ENCODE measurements at regions not wholly inside any gene's neighbourhood (a gene's known extent, or its start where the extent isn't known, plus 50 kb on each side); places are given as distances from the start of the nearest gene placed in this dataset.

DNA sequence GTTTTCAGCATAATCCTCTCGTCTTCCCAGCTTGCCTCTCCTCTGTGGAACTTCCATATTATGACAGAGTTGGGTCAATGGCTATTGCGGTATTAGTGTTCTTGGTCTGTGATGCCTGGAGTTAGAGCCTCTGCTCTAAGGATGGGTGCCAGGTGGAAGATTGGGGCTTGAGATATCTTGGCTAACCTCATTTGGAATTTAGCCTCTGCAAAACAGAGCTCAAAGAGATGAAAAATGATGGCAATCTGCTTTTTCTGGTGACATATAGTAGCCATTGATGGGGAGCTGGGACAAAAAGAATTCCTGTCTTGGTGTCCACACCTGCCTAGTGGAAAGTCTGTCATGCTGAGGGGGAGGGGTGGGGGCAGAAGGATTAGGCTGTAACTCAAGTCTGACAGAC lies 152.1 kb downstream of the RPL10L start:
- Mint-ChIP-seq H3K4me3 (no peak overlapping the region), H3K4me1 (no peaks in the 10 kb centered on the region), H3K27me3 (no peaks in the 10 kb centered on the region), H3K36me3 (ENCODE audit: low read depth) (no peaks in the 10 kb centered on the region), H3K9me3 (ENCODE audit: low read depth) (peaks cover 4% of the 10 kb centered on the region), H3K27ac (no peak overlapping the region)
- intact Hi-C loops (cut with DNase I, micrococcal nuclease): no loop called here
- POLR2A ChIA-PET: no interaction called here
- DNase-seq (no peak), ATAC-seq (no peak)
- CTCF ChIA-PET: no interaction called here

DNA sequence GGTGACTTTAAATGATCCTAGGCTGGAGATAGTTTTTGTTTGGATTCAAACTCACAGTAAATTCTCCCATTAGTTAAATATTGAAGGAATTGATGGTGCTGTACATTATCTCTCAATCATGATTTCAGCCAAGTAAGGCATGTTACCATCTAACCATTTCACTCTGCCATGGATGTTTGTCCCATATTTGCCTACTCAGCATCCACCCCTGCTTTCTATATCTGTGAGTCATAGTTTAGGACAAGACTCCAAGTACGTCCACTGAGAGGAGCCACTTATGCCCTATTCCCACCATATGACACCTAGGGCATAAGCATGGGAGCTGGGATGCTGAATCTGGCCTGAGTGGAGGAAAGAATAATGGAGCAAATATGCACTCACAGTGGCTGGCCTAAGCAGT lies 155.2 kb downstream of the RPL10L start:
- H3K27me3 Mint-ChIP-seq: no peaks in the 10 kb centered on the region
- no peak overlapping the region for H3K27ac Mint-ChIP-seq
- intact Hi-C loops (cut with DNase I, micrococcal nuclease): no loop called here

DNA sequence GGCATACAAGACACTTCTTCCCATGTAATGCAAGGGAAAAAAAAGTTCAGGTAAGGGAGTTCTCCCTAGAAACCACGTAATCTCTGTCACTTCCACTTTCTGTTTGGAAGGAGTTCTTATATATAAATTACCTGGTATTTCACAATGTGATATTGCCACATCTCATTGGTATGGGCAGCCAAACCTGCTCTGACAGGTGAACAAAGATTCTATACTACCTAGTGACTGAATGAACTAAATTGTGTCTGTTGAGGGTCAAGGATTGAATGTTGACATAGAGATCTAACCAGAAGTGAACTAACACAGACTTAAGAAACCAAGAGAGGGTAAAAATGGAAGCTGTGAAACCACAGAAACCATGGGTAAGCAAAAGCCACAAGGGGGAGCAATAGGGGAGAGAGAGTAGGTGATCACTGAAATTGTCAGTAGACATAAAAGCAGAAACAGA lies 161.3 kb downstream of the RPL10L start:
- Mint-ChIP-seq H3K4me1 (no peaks in the 10 kb centered on the region), H3K36me3 (ENCODE audit: low read depth) (no peaks in the 10 kb centered on the region), H3K27ac (no peak overlapping the region), H3K4me3 (no peak overlapping the region), H3K9me3 (ENCODE audit: low read depth) (peaks cover 12% of the 10 kb centered on the region), H3K27me3 (no peaks in the 10 kb centered on the region)
- POLR2A ChIA-PET: no interaction called here
- DNase-seq (peak; percentile 4), ATAC-seq (no peak)
- CTCF ChIA-PET: no interaction called here
- intact Hi-C loops (cut with DNase I, micrococcal nuclease): no loop called here

More for the DNA sequence above, 155.2 kb downstream of the RPL10L start:
- ATAC-seq (no peak), DNase-seq (no peak)
- Mint-ChIP-seq H3K36me3 (ENCODE audit: low read depth) (no peaks in the 10 kb centered on the region), H3K4me3 (no peak overlapping the region), H3K4me1 (no peaks in the 10 kb centered on the region), H3K9me3 (ENCODE audit: low read depth) (peaks cover 6% of the 10 kb centered on the region)
- ChIA-PET POLR2A (no interaction called here), CTCF (no interaction called here)

DNA sequence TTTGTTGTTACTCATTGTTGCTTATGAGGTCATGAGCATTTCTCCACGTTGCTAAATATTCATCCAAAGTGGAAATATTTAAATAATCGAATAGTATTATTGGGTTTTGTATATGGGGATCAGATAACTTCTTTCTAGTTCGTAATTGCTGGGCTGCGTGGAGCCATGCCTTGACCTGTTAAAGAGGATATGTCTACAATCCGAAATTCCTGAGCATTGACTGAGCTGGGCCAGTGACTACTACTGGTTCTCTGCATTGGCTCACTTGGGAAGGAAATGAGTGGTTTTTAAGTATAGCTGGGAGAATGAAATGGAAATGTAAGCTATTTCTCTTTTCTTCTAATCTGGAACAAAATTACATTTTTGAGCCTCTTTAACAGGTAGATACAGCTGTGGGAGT lies 163.2 kb downstream of the RPL10L start:
- ATAC-seq (no peak), DNase-seq (no peak)
- intact Hi-C loops (cut with DNase I, micrococcal nuclease): no loop called here
- ChIA-PET POLR2A (no interaction called here), CTCF (no interaction called here)
- Mint-ChIP-seq H3K27me3 (no peaks in the 10 kb centered on the region), H3K4me1 (no peaks in the 10 kb centered on the region), H3K9me3 (ENCODE audit: low read depth) (peaks cover 11% of the 10 kb centered on the region), H3K4me3 (no peak overlapping the region), H3K36me3 (ENCODE audit: low read depth) (no peaks in the 10 kb centered on the region), H3K27ac (no peak overlapping the region)

DNA sequence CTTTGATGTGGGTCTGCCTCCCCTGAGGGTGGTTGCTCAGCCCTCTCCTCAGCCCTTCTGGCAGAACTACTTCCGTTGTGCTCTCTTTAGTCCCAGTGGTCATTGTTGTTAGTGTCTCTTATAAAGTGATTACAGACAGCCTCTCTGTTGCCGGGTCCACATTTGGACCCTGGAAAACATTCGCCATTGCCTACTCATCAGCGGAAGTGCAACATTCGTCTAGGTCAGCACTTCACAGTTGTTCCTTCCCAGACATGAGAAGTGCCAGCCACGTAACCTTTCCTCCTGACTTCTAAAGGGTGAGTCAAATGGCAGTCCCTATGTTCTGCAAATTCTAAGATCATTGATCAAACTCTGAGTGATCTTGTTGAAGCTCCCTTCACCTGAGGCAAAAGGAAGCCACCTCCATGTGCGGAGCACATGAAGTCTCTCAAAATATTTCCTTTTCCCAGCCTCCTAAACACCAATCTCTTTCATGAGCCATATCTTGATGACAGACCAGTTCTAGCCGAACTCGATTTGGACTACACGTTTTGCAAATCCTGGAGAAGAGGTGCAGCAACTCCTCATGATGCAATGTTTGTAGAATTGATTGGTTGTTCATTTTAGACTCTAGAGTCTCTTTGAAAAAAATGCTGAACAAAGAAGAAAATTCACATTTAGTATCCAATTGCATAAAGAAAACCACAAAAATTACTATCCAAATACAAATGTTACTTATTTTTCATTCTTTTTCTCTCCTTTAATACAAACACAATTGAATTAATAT lies 163.8 kb downstream of the RPL10L start:
- H3K9me3 Mint-ChIP-seq (ENCODE audit: low read depth): peaks cover 10% of the 10 kb centered on the region

DNA sequence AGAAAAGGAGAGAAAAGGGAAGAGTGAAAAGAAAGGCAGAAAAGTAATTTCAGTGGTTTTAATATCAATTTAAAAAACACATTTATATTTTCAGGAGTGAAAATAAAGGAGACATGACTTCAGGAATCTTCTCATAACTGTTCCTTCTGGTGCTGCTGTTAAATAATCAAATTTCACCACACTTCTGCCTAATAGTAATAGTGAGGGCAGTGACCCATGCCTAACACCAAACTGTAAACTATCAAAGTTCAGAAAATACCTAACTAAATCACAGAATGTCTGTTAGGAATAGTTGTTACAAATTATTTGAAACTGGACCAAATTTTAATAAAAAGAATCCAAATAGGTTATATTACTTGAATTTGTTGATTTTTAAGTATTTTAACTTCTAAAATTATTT lies 169.4 kb downstream of the RPL10L start:
- no peak for DNase-seq
- intact Hi-C loops (cut with DNase I, micrococcal nuclease): no loop called here
- POLR2A ChIA-PET: no interaction called here
- Mint-ChIP-seq H3K27me3 (no peaks in the 10 kb centered on the region), H3K9me3 (ENCODE audit: low read depth) (peaks cover 9% of the 10 kb centered on the region), H3K36me3 (ENCODE audit: low read depth) (no peaks in the 10 kb centered on the region), H3K27ac (no peak overlapping the region), H3K4me1 (no peaks in the 10 kb centered on the region), H3K4me3 (no peak overlapping the region)
- ATAC-seq: no peak
- CTCF ChIA-PET: no interaction called here

More for the DNA sequence above, 163.8 kb downstream of the RPL10L start:
- no peaks in the 10 kb centered on the region for H3K27me3 Mint-ChIP-seq
- ChIA-PET CTCF (no interaction called here), POLR2A (no interaction called here)
- ATAC-seq: no peak
- H3K27ac Mint-ChIP-seq: no peak overlapping the region
- DNase-seq: no peak
- no peaks in the 10 kb centered on the region for H3K36me3 Mint-ChIP-seq (ENCODE audit: low read depth)
- intact Hi-C loops (cut with DNase I, micrococcal nuclease): no loop called here
- no peak overlapping the region for H3K4me3 Mint-ChIP-seq
- H3K4me1 Mint-ChIP-seq: no peaks in the 10 kb centered on the region

DNA sequence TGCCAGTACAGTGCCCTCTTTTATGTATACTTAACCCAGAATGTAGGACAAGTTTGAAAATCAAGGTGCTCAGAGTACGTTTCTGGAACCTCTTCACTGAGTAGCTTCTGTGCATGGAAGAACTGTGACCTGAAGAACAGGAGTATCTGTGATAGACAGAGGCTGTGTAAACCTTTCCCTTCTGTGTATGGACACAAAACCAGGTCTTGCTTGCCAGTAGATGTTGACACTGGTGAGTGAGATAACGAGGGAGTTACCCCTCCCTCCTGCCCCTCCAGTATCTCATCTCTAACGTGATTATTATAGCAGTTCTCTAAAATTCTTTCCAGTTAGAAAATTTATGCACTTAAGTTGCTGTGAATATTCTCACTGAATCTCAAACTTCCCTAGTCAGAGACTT lies 170.8 kb downstream of the RPL10L start:
- no peak overlapping the region for H3K27ac Mint-ChIP-seq
- intact Hi-C loops (cut with DNase I, micrococcal nuclease): no loop called here
- ATAC-seq (no peak), DNase-seq (no peak)
- ChIA-PET POLR2A (no interaction called here), CTCF (no interaction called here)
- H3K9me3 Mint-ChIP-seq (ENCODE audit: low read depth): peaks cover 7% of the 10 kb centered on the region
- H3K27me3 Mint-ChIP-seq: no peaks in the 10 kb centered on the region
- no peaks in the 10 kb centered on the region for H3K36me3 Mint-ChIP-seq (ENCODE audit: low read depth)
- H3K4me3 Mint-ChIP-seq: no peak overlapping the region
- no peaks in the 10 kb centered on the region for H3K4me1 Mint-ChIP-seq

DNA sequence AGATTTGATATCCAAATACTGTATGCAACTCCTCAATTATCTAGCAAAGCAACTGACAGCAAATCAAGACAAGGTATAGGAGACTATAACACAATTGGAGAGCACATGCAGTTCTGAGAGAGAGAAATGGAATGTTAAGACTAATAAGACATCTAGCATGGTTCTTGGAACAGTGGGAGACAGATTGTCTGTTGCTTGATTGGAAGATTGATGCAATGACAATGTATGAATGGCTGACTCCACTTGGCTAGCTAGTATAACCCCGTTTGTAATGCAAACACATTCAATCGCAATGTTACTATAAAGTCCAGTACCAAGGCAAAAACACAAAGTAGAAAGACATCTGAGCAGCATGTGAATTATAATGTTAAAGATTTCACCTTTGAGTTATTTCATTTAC lies 179.3 kb downstream of the RPL10L start:
- intact Hi-C loops (cut with DNase I, micrococcal nuclease): no loop called here
- ChIA-PET CTCF (no interaction called here), POLR2A (no interaction called here)
- H3K4me1 Mint-ChIP-seq: no peaks in the 10 kb centered on the region
- no peak overlapping the region for H3K4me3 Mint-ChIP-seq
- no peak overlapping the region for H3K27ac Mint-ChIP-seq
- H3K9me3 Mint-ChIP-seq (ENCODE audit: low read depth): peaks cover 7% of the 10 kb centered on the region
- no peaks in the 10 kb centered on the region for H3K27me3 Mint-ChIP-seq
- H3K36me3 Mint-ChIP-seq (ENCODE audit: low read depth): no peaks in the 10 kb centered on the region
- DNase-seq: no peak
- no peak for ATAC-seq

DNA sequence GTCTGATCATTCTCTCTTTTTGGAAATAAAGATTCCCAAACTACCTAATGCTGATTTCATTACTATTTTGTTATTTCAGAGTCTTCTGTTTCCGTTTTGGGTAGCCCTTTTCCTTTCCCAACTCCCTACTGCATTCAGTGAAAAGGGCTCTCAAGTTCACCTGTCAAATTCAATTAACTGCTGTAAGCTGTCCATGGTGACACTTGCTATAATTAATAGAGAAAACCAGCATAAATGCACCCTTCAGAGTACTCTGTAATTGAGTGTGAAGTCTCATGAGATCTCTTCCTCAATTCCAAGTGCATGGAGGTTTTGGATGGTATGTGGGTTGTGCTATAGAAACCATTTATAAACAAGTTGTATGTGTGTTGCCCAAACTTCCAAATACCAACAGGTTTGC lies 187.2 kb downstream of the RPL10L start:
- Mint-ChIP-seq H3K36me3 (ENCODE audit: low read depth) (no peaks in the 10 kb centered on the region), H3K4me1 (no peaks in the 10 kb centered on the region), H3K4me3 (no peak overlapping the region), H3K27me3 (no peaks in the 10 kb centered on the region), H3K9me3 (ENCODE audit: low read depth) (peaks cover 8% of the 10 kb centered on the region), H3K27ac (no peak overlapping the region)
- ATAC-seq (no peak), DNase-seq (no peak)
- ChIA-PET POLR2A (no interaction called here), CTCF (no interaction called here)
- intact Hi-C loops (cut with DNase I, micrococcal nuclease): no loop called here

DNA sequence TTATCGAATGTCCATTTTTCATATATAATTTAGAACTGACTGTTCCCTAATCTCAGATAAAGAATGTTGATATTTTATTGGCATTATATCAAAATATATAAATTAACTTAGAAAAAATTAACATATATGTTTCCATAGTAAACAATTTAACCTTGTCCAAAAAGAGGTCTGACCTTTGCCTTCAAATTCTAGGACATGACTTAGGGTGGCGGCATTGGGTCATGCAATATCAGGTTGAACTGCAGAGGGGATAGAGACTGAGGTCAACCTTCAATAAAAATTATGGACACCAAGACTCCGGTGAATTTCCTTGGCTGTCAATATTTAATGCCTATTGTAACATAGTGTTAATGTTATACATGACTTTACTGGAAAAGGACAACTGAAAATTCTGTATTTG lies 199.8 kb downstream of the RPL10L start:
- Mint-ChIP-seq H3K9me3 (ENCODE audit: low read depth) (no peaks in the 10 kb centered on the region), H3K4me1 (no peaks in the 10 kb centered on the region), H3K27me3 (no peaks in the 10 kb centered on the region), H3K36me3 (ENCODE audit: low read depth) (no peaks in the 10 kb centered on the region), H3K4me3 (no peak overlapping the region), H3K27ac (no peak overlapping the region)
- CTCF ChIA-PET: no interaction called here
- intact Hi-C loops (cut with DNase I, micrococcal nuclease): no loop called here
- DNase-seq: no peak
- POLR2A ChIA-PET: no interaction called here
- ATAC-seq: no peak

DNA sequence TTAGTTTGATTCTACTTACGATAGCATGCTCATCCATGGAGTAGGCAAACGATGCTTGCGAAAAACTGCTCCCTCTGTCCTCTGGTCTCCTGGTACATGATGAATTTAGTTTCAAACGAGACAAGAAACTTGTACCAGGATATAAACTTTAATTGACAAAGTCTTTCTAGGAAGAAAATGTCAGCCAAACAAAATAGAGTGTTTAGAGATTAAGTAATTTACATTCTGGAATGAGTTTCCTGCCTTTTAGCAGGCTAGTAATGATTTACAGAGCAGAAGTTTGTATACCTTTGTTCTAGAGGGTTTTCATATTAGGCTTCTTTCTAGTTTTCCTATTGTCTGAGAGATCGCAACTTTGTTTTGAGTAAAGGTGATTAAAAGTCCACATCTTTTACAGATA lies 206.9 kb downstream of the RPL10L start:
- ChIA-PET POLR2A (no interaction called here), CTCF (no interaction called here)
- H3K36me3 Mint-ChIP-seq (ENCODE audit: low read depth): no peaks in the 10 kb centered on the region
- H3K9me3 Mint-ChIP-seq (ENCODE audit: low read depth): peaks cover 13% of the 10 kb centered on the region
- H3K27ac Mint-ChIP-seq: no peak overlapping the region
- intact Hi-C loops (cut with DNase I, micrococcal nuclease): no loop called here
- H3K27me3 Mint-ChIP-seq: no peaks in the 10 kb centered on the region
- no peaks in the 10 kb centered on the region for H3K4me1 Mint-ChIP-seq
- H3K4me3 Mint-ChIP-seq: no peak overlapping the region
- DNase-seq (no peak), ATAC-seq (no peak)

DNA sequence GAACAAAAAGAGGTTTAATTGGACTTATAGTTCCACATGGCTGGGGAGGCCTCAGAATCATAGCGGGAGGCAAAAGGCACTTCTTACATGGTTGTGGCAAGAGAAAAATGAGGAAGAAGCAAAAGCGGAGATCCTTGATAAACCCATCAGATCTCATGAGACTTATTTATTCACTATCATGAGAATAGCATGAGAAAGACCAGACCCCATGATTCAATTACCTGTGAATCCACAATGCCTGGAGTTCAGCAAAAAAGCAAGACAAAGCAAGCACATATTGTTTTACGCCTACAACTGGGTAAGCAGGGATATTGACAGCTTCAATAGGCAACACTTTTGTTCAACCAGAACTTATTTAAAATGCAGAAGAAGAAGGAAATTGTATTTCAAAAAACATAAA lies 218.2 kb downstream of the RPL10L start:
- Mint-ChIP-seq H3K36me3 (ENCODE audit: low read depth) (no peaks in the 10 kb centered on the region), H3K27me3 (no peaks in the 10 kb centered on the region), H3K27ac (no peak overlapping the region), H3K4me3 (no peak overlapping the region), H3K4me1 (no peaks in the 10 kb centered on the region), H3K9me3 (ENCODE audit: low read depth) (peaks cover 8% of the 10 kb centered on the region)
- ChIA-PET CTCF (no interaction called here), POLR2A (no interaction called here)
- intact Hi-C loops (cut with DNase I, micrococcal nuclease): no loop called here
- DNase-seq: no peak
- no peak for ATAC-seq

DNA sequence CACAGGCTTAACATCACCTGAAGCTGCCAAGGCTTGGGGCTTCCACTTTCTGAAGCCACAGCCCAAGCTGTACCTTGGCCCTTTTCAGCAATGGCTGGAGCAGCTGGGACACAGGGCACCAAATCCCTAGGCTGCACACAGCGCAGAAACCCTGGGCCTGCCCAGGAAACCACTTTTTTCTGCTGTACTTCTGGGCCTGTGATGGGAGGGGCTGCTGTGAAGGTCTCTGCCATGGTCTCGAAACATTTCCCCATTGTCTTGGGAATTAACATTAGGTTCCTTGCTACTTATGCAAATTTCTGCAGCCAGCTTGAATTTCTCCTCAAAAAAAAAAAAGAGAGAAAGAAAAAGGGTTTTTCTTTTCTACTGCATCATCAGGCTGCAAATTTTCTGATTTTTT lies 219.1 kb downstream of the RPL10L start:
- ATAC-seq (no peak), DNase-seq (no peak)
- CTCF ChIA-PET: no interaction called here
- no peak overlapping the region for H3K4me3 Mint-ChIP-seq
- H3K27me3 Mint-ChIP-seq: no peaks in the 10 kb centered on the region
- H3K36me3 Mint-ChIP-seq (ENCODE audit: low read depth): no peaks in the 10 kb centered on the region
- intact Hi-C loops (cut with DNase I, micrococcal nuclease): no loop called here
- no peak overlapping the region for H3K27ac Mint-ChIP-seq
- POLR2A ChIA-PET: no interaction called here
- H3K9me3 Mint-ChIP-seq (ENCODE audit: low read depth): peaks cover 8% of the 10 kb centered on the region
- no peaks in the 10 kb centered on the region for H3K4me1 Mint-ChIP-seq
